OCI-LY3 (cell line): ENCODE measurements at regions not wholly inside any gene's neighbourhood (a gene's known extent, or its start where the extent isn't known, plus 50 kb on each side); places are given as distances from the start of the nearest gene placed in this dataset.

Experiments
- H2AFZ ChIP-seq: fragments of 200-600, 300-600 bp; shearing (Covaris generic); 2 replicates; pipeline ENCODE4 v1.6.0; 2014; ENCODE audit warnings: antibody characterized with exemption, low read depth, low read length
- H3K27ac ChIP-seq: fragments of 200-600, 300-600 bp; sonication (generic); 2 replicates; pipeline ENCODE4 v1.5.1; 2014; ENCODE audit warnings: mild to moderate bottlenecking, low read length, moderate library complexity, mixed read lengths
- H3K27me3 ChIP-seq: fragments of 200-600, 300-600 bp; sonication (generic); 2 replicates; pipeline ENCODE4 v1.6.1; 2014; ENCODE audit warnings: low read depth, low read length, mixed read lengths
- H3K36me3 ChIP-seq: fragments of 200-600, 300-600 bp; sonication (generic); replicated peaks from 2 replicates; pipeline ENCODE3; 2014; ENCODE audit warnings: low read depth, low read length, mixed read lengths
- H3K4me1 ChIP-seq: fragments of 300-600, 200-600 bp; sonication (generic); 2 replicates; pipeline ENCODE4 v1.6.1; 2014; ENCODE audit warnings: low read length, mixed read lengths
- H3K4me2 ChIP-seq: fragments of 200-600, 300-600 bp; sonication (generic); 2 replicates; pipeline ENCODE4 v1.6.1; 2014; ENCODE audit warnings: low read length, mixed read lengths
- H3K4me3 ChIP-seq: fragments of 300-600, 200-600 bp; sonication (generic); 2 replicates; pipeline ENCODE4 v1.5.1; 2014; ENCODE audit warnings: antibody characterized with exemption, mild to moderate bottlenecking, low read length, moderate library complexity
- H3K79me2 ChIP-seq: fragments of 300-600, 200-600 bp; shearing (Covaris generic); 2 replicates; pipeline ENCODE4 v1.6.1; 2014; ENCODE audit warnings: mild to moderate bottlenecking, low read length, mixed read lengths
- H3K9ac ChIP-seq: fragments of 300-600, 200-600 bp; shearing (Covaris generic); 2 replicates; pipeline ENCODE4 v1.6.0; 2014; ENCODE audit warnings: mild to moderate bottlenecking, low read length, moderate library complexity
- H3K9me3 ChIP-seq: fragments of 200-600, 300-600 bp; shearing (Covaris generic); 2 replicates; pipeline ENCODE4 v1.6.1; 2014; ENCODE audit warnings: low read length, mixed read lengths; ENCODE audit not compliant: insufficient read depth
- H4K20me1 ChIP-seq: fragments of 200-600, 300-600 bp; sonication (generic); 2 replicates; pipeline ENCODE4 v1.6.1; 2016; ENCODE audit warnings: low read length, mixed read lengths; ENCODE audit not compliant: insufficient read depth
- EZH2phosphoT487 ChIP-seq: fragments of 200-600 bp; shearing (Covaris generic); IDR thresholded peaks from 2 replicates; pipeline ENCODE4 v1.6.1; 2018; ENCODE audit warnings: antibody characterized with exemption, mixed run types, low read depth
- TF ChIP-seq, protein P1 (sequence below): fragments of 200-600, 300-600 bp; sonication (generic); IDR thresholded peaks from 2 replicates; pipeline ENCODE4 v1.5.1; 2014; ENCODE audit warnings: antibody characterized with exemption, low read length, low read depth

- no peaks in the 10 kb centered on the region for H3K36me3 ChIP-seq
- no peaks in the 10 kb centered on the region for H3K27me3 ChIP-seq
- H3K79me2 ChIP-seq, result no peaks in the 10 kb centered on the region
- no peaks in the 10 kb centered on the region for H3K9me3 ChIP-seq
- no peak overlapping the region for H3K27ac ChIP-seq
- no peaks in the 10 kb centered on the region for H3K4me1 ChIP-seq
- TF ChIP-seq, protein P1, sequence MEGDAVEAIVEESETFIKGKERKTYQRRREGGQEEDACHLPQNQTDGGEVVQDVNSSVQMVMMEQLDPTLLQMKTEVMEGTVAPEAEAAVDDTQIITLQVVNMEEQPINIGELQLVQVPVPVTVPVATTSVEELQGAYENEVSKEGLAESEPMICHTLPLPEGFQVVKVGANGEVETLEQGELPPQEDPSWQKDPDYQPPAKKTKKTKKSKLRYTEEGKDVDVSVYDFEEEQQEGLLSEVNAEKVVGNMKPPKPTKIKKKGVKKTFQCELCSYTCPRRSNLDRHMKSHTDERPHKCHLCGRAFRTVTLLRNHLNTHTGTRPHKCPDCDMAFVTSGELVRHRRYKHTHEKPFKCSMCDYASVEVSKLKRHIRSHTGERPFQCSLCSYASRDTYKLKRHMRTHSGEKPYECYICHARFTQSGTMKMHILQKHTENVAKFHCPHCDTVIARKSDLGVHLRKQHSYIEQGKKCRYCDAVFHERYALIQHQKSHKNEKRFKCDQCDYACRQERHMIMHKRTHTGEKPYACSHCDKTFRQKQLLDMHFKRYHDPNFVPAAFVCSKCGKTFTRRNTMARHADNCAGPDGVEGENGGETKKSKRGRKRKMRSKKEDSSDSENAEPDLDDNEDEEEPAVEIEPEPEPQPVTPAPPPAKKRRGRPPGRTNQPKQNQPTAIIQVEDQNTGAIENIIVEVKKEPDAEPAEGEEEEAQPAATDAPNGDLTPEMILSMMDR, result no peak
- no peak for TF ChIP-seq EZH2phosphoT487
- no peak overlapping the region for H3K9ac ChIP-seq
- no peak overlapping the region for H3K4me3 ChIP-seq
- H3K4me2 ChIP-seq, result no peak overlapping the region
- H2AFZ ChIP-seq, result no peak overlapping the region
- no peaks in the 10 kb centered on the region for H4K20me1 ChIP-seq
These were observed 394.9 kb downstream of the NPHP4 start for GRCh38 chr1:5597171-5597850.

- Histone ChIP-seq H3K27me3 (no peaks in the 10 kb centered on the region), H3K79me2 (no peaks in the 10 kb centered on the region), H3K9me3 (no peaks in the 10 kb centered on the region), H3K4me1 (no peaks in the 10 kb centered on the region), H4K20me1 (no peaks in the 10 kb centered on the region), H3K27ac (no peak overlapping the region), H3K36me3 (no peaks in the 10 kb centered on the region), H3K4me3 (no peak overlapping the region), H2AFZ (no peak overlapping the region), H3K9ac (no peak overlapping the region), H3K4me2 (no peak overlapping the region)
- TF ChIP-seq, protein P1, result no peak
- TF ChIP-seq EZH2phosphoT487, result no peak
These were observed 395.6 kb downstream of the NPHP4 start for GRCh38 chr1:5596651-5597050.

DNA sequence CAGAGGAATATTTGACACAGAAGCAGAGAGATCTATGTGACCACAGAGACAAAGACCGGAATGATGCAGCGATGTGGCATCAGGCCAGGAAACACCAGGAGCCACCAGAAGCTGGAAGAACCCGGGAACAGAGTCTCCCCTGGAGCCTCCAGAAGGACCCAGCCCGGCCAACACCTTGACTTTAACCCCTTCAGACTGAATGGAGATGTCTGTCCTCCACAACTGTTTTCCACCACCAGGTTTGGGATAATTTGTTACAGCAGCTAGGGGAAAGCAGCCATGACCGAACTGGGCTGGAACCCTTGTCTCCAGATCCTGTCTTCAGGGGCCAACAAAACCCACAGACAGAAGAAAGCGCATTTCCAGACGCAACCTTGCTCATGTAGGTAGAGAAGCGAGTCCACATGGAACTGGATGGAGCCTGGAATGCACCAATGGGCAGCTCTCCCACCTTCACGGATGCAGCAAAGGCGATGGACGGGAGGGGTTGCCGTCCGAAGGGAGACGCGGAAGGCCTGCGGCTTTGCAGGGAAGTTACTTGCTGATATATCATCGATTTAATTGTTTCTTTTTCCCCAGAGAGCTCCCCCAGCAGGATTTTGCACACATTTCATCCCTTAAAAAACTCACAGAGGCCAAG lies 396.6 kb downstream of the NPHP4 start:
- no peak for TF ChIP-seq EZH2phosphoT487
- TF ChIP-seq, protein P1, result no peak
- Histone ChIP-seq H3K27me3 (no peaks in the 10 kb centered on the region), H3K79me2 (no peaks in the 10 kb centered on the region), H2AFZ (no peak overlapping the region), H3K4me1 (no peaks in the 10 kb centered on the region), H3K27ac (no peak overlapping the region), H3K4me2 (no peak overlapping the region), H3K4me3 (no peak overlapping the region), H3K9me3 (no peaks in the 10 kb centered on the region), H3K9ac (no peak overlapping the region), H4K20me1 (no peaks in the 10 kb centered on the region), H3K36me3 (no peaks in the 10 kb centered on the region)

- Histone ChIP-seq H3K4me1 (no peaks in the 10 kb centered on the region), H3K27ac (no peak overlapping the region), H3K27me3 (no peaks in the 10 kb centered on the region), H3K79me2 (no peaks in the 10 kb centered on the region), H2AFZ (no peak overlapping the region), H3K4me3 (no peak overlapping the region), H3K9me3 (no peaks in the 10 kb centered on the region), H3K36me3 (no peaks in the 10 kb centered on the region), H4K20me1 (no peaks in the 10 kb centered on the region), H3K9ac (no peak overlapping the region), H3K4me2 (no peak overlapping the region)
- TF ChIP-seq EZH2phosphoT487, result no peak
- TF ChIP-seq, protein P1, result no peak
These were observed 397.9 kb downstream of the NPHP4 start for GRCh38 chr1:5594056-5594956.
